ENCODE measurements at regions not wholly inside any gene's neighbourhood (a gene's known extent, or its start where the extent isn't known, plus 50 kb on each side); places are given as distances from the start of the nearest gene placed in this dataset.

- no peak for DNase-seq
Observed at GRCh38 chr6:87905101-87905641, 142.5 kb upstream of the SPACA1 start.

- DNase-seq: no peak
Observed at GRCh38 chr6:87904011-87904410, 143.6 kb upstream of the SPACA1 start.

- DNase-seq: no peak
Observed at GRCh38 chr6:87903323-87903722, 144.3 kb upstream of the SPACA1 start.

- DNase-seq: no peak
Observed at GRCh38 chr6:87902383-87902782, 145.3 kb upstream of the SPACA1 start.

GRCh38 chr6:87901613-87902012 is 146.0 kb upstream of the SPACA1 start:
- no peak for DNase-seq

- DNase-seq: no peak
Observed at GRCh38 chr6:87900160-87900698, 147.4 kb upstream of the SPACA1 start.

GRCh38 chr6:87899499-87900147 is 148.0 kb upstream of the SPACA1 start:
- no peak for DNase-seq

GRCh38 chr6:87897663-87898062 is 150.0 kb upstream of the SPACA1 start:
- DNase-seq: no peak

- DNase-seq: no peak
Observed at GRCh38 chr6:87897013-87897412, 150.6 kb upstream of the SPACA1 start.

GRCh38 chr6:87887266-87887665 is 160.4 kb upstream of the SPACA1 start:
- no peak for DNase-seq

- DNase-seq: no peak
Observed at GRCh38 chr6:87884203-87884602, 163.4 kb upstream of the SPACA1 start.

- no peak for DNase-seq
Observed at GRCh38 chr6:87881342-87881895, 166.2 kb upstream of the SPACA1 start.

- DNase-seq: peak; percentile 58
Observed at GRCh38 chr6:87879132-87879861, 168.3 kb upstream of the SPACA1 start.

- no peak for DNase-seq
Observed at GRCh38 chr6:87875781-87876180, 171.9 kb upstream of the SPACA1 start.

- DNase-seq: no peak
Observed at GRCh38 chr6:87873556-87873955, 171.5 kb upstream of the AKIRIN2 start.

GRCh38 chr6:87870556-87870955 is 168.5 kb upstream of the AKIRIN2 start:
- DNase-seq: no peak

GRCh38 chr6:87869064-87869905 is 167.3 kb upstream of the AKIRIN2 start:
- no peak for DNase-seq

GRCh38 chr6:87860902-87861301 is 158.9 kb upstream of the AKIRIN2 start:
- no peak for DNase-seq

GRCh38 chr6:87858440-87858839 is 156.4 kb upstream of the AKIRIN2 start:
- DNase-seq: no peak

GRCh38 chr6:87851674-87852299 is 149.8 kb upstream of the AKIRIN2 start:
- no peak for DNase-seq

- peak; percentile 63 for DNase-seq
Observed at GRCh38 chr6:87848616-87849015, 146.6 kb upstream of the AKIRIN2 start.

GRCh38 chr6:87847830-87848210 is 145.8 kb upstream of the AKIRIN2 start:
- DNase-seq: no peak

All from DMS53 (cell line).